H9 (cell line): ENCODE measurements at regions not wholly inside any gene's neighbourhood (a gene's known extent, or its start where the extent isn't known, plus 50 kb on each side); places are given as distances from the start of the nearest gene placed in this dataset.

Experiments
- DNase-seq: peaks from one replicate; pipeline ENCODE4 v3.0.0-alpha.2; 2017
- H2AFZ ChIP-seq: one replicate; pipeline ENCODE4 v1.6.1; 2013; ENCODE audit warnings: mild to moderate bottlenecking, low read length, control low read depth, moderate library complexity
- H2AK5ac ChIP-seq: 2 replicates; pipeline ENCODE4 v1.6.1; 2013; ENCODE audit warnings: low read length, control low read depth, mixed read lengths; ENCODE audit not compliant: insufficient read length
- H2BK120ac ChIP-seq: one replicate; pipeline ENCODE4 v1.6.1; 2013; ENCODE audit warnings: low read depth, mild to moderate bottlenecking, low read length, control low read depth, inconsistent platforms; ENCODE audit not compliant: poor library complexity, severe bottlenecking
- H2BK12ac ChIP-seq: 2 replicates; pipeline ENCODE4 v1.6.1; 2013; ENCODE audit warnings: low read length, control low read depth, mixed read lengths, low read depth; ENCODE audit not compliant: insufficient read length
- H2BK15ac ChIP-seq: 2 replicates; pipeline ENCODE4 v1.6.1; 2013; ENCODE audit warnings: low read depth, low read length, control low read depth
- H2BK20ac ChIP-seq: one replicate; pipeline ENCODE4 v1.6.1; 2013; ENCODE audit warnings: low read depth, mild to moderate bottlenecking, low read length, control low read depth, inconsistent platforms; ENCODE audit not compliant: poor library complexity, severe bottlenecking
- H2BK5ac ChIP-seq: 2 replicates; pipeline ENCODE4 v1.6.1; 2013; ENCODE audit warnings: low read length, control low read depth, mixed read lengths; ENCODE audit not compliant: insufficient read length
- H3K14ac ChIP-seq: 2 replicates; pipeline ENCODE4 v1.6.1; 2013; ENCODE audit warnings: low read length, control low read depth; ENCODE audit not compliant: insufficient read depth
- H3K18ac ChIP-seq: 2 replicates; pipeline ENCODE4 v1.6.1; 2013; ENCODE audit warnings: low read depth, mild to moderate bottlenecking, mixed read lengths, low read length, control low read depth; ENCODE audit not compliant: insufficient read length
- H3K23ac ChIP-seq: 2 replicates; pipeline ENCODE4 v1.6.1; 2013; ENCODE audit warnings: low read length, control low read depth, mixed read lengths, low read depth; ENCODE audit not compliant: insufficient read length
- H3K23me2 ChIP-seq: 2 replicates; pipeline ENCODE4 v1.6.1; 2013; ENCODE audit warnings: low read depth, mild to moderate bottlenecking, mixed read lengths, low read length, control low read depth; ENCODE audit not compliant: insufficient read length, poor library complexity, severe bottlenecking
- H3K27ac ChIP-seq: 2 replicates; pipeline ENCODE4 v1.5.1; 2013; ENCODE audit warnings: low read length, control low read depth, mixed read lengths, low read depth; ENCODE audit not compliant: insufficient read length
- H3K27me3 ChIP-seq: 2 replicates; pipeline ENCODE4 v1.6.1; 2013; ENCODE audit warnings: low read length, control low read depth, inconsistent platforms; ENCODE audit not compliant: insufficient read depth
- H3K4ac ChIP-seq: 2 replicates; pipeline ENCODE4 v1.6.1; 2013; ENCODE audit warnings: low read depth, mild to moderate bottlenecking, control low read depth, inconsistent platforms, low read length, moderate library complexity
- H3K4me1 ChIP-seq: 2 replicates; pipeline ENCODE4 v1.6.1; 2013; ENCODE audit warnings: low read length, control low read depth, inconsistent platforms; ENCODE audit not compliant: insufficient read depth
- H3K4me2 ChIP-seq: 2 replicates; pipeline ENCODE4 v1.6.1; 2013; ENCODE audit warnings: low read length, control low read depth, mixed read lengths; ENCODE audit not compliant: insufficient read length, insufficient read depth
- H3K56ac ChIP-seq: 2 replicates; pipeline ENCODE4 v1.6.1; 2013; ENCODE audit warnings: low read depth, mild to moderate bottlenecking, mixed read lengths, low read length, control low read depth; ENCODE audit not compliant: insufficient read length
- H3K79me1 ChIP-seq: 2 replicates; pipeline ENCODE4 v1.6.1; 2013; ENCODE audit warnings: low read depth, mild to moderate bottlenecking, moderate library complexity, low read length, control low read depth, inconsistent platforms; ENCODE audit not compliant: insufficient read depth, poor library complexity, severe bottlenecking
- H3K79me2 ChIP-seq: 2 replicates; pipeline ENCODE4 v1.6.1; 2013; ENCODE audit warnings: low read length, control low read depth, inconsistent platforms; ENCODE audit not compliant: insufficient read depth
- H3K9ac ChIP-seq: 2 replicates; pipeline ENCODE4 v1.6.1; 2013; ENCODE audit warnings: low read length, control low read depth, mixed read lengths; ENCODE audit not compliant: insufficient read length; ENCODE audit errors: extremely low read depth
- H3K9me3 ChIP-seq: one replicate; pipeline ENCODE4 v1.6.1; 2013; ENCODE audit warnings: low read depth, low read length, inconsistent platforms; ENCODE audit not compliant: control insufficient read depth
- H3T11ph ChIP-seq: one replicate; pipeline ENCODE4 v1.6.1; 2013; ENCODE audit warnings: mild to moderate bottlenecking, low read length, control low read depth, inconsistent platforms
- H4K20me1 ChIP-seq: one replicate; pipeline ENCODE4 v1.6.1; 2013; ENCODE audit not compliant: control insufficient read depth, insufficient read length, insufficient read depth
- H4K5ac ChIP-seq: 2 replicates; pipeline ENCODE4 v1.6.1; 2013; ENCODE audit warnings: low read depth, mild to moderate bottlenecking, mixed read lengths, low read length, control low read depth; ENCODE audit not compliant: insufficient read length
- H4K8ac ChIP-seq: replicated peaks from 2 replicates; pipeline ENCODE4 v1.6.1; 2013; ENCODE audit warnings: low read length, control low read depth, mixed read lengths, low read depth; ENCODE audit not compliant: insufficient read length
- H4K91ac ChIP-seq: 2 replicates; pipeline ENCODE4 v1.6.1; 2013; ENCODE audit warnings: low read depth, mild to moderate bottlenecking, moderate library complexity, mixed read lengths, low read length, control low read depth; ENCODE audit not compliant: insufficient read length
- H3K27ac Mint-ChIP-seq, 3 experiments: 2 replicates in 2 of 3; 3 replicates in 1 of 3; pipeline ENCODE4 v1.8.0; 2020 to 2021; ENCODE audit warnings: mixed read lengths in 3 of 3, mild to moderate bottlenecking in 1 of 3, moderate library complexity in 1 of 3
- H3K27me3 Mint-ChIP-seq: 2 replicates; pipeline ENCODE4 v1.8.0; 2021; ENCODE audit warnings: low read depth, mild to moderate bottlenecking, moderate library complexity, mixed read lengths
- H3K36me3 Mint-ChIP-seq, 3 experiments: 2 replicates in 2 of 3; 3 replicates in 1 of 3; pipeline ENCODE4 v1.8.0; 2020 to 2021; ENCODE audit warnings: low read depth in 3 of 3, mixed read lengths in 3 of 3; ENCODE audit not compliant: insufficient read depth in 1 of 3
- H3K4me1 Mint-ChIP-seq, 2 experiments: 2 replicates each; pipeline ENCODE4 v1.8.0; 2020; ENCODE audit warnings: mixed read lengths in 2 of 2
- H3K4me3 Mint-ChIP-seq, 2 experiments: 2 replicates in 1 of 2; 3 replicates in 1 of 2; pipeline ENCODE4 v1.8.0; 2020 to 2021; ENCODE audit warnings: mild to moderate bottlenecking in 2 of 2, mixed read lengths in 2 of 2, moderate library complexity in 1 of 2
- H3K9me3 Mint-ChIP-seq, 2 experiments: 2 replicates in 1 of 2; 3 replicates in 1 of 2; pipeline ENCODE4 v1.8.0; 2020; ENCODE audit warnings: mild to moderate bottlenecking in 2 of 2, mixed read lengths in 2 of 2, moderate library complexity in 1 of 2
- CTCF ChIP-seq: fragments of 200-600 bp; sonication (generic); conservative IDR thresholded peaks from 3 replicates; pipeline ENCODE4 v1.8.0; 2021; ENCODE audit warnings: antibody characterized with exemption, mild to moderate bottlenecking
- WGBS: extraction: QIAGEN DNeasy Blood & Tissue Kit; methylation state at CpG from one replicate; pipeline ENCODE4 v1.1.7; 2013; ENCODE audit warnings: missing lambda C conversion rate, low lambda C conversion rate, mixed read lengths; ENCODE audit not compliant: insufficient read length; ENCODE audit errors: extremely low coverage; 5-methylcytosine and 5-hydroxymethylcytosine counted together

GRCh38 chr5:82760856-82761255 is 316.3 kb downstream of the TMEM167A start:
- H3K27ac ChIP-seq, result no peak overlapping the region
- H3K23ac ChIP-seq, result no peak overlapping the region
- no peak overlapping the region for H4K91ac ChIP-seq
- H2BK120ac ChIP-seq, result no peak overlapping the region
- no peaks in the 10 kb centered on the region for H3K27me3 ChIP-seq
- no peak overlapping the region for H3K9ac ChIP-seq
- no peak overlapping the region for H4K8ac ChIP-seq
- WGBS, result no CpG with 5 or more reads among the region's 10 CpGs
- Mint-ChIP-seq H3K27ac (no peak overlapping the region), H3K36me3 (peaks cover 3 to 5% (median 4%) of the 10 kb centered on the region in 3 experiments; a peak in 6 of 7 replicates), H3K4me3 (no peak overlapping the region), H3K9me3 (peaks cover 3 to 6% of the 10 kb centered on the region in 2 experiments; a peak in 3 of 5 replicates), H3K4me1 (no peaks in the 10 kb centered on the region), H3K27me3 (no peaks in the 10 kb centered on the region)
- no peak overlapping the region for H2AK5ac ChIP-seq
- H3T11ph ChIP-seq, result no peak overlapping the region
- no peaks in the 10 kb centered on the region for H3K4me1 ChIP-seq
- no peak for TF ChIP-seq CTCF
- no peaks in the 10 kb centered on the region for H3K79me2 ChIP-seq
- no peak overlapping the region for H2AFZ ChIP-seq
- H3K14ac ChIP-seq, result no peak overlapping the region
- H3K4ac ChIP-seq, result no peak overlapping the region
- no peaks in the 10 kb centered on the region for H3K79me1 ChIP-seq
- no peak for DNase-seq
- H3K23me2 ChIP-seq, result no peaks in the 10 kb centered on the region
- no peak overlapping the region for H2BK12ac ChIP-seq
- H3K56ac ChIP-seq, result no peak overlapping the region
- H2BK5ac ChIP-seq, result no peak overlapping the region
- H4K20me1 ChIP-seq, result no peaks in the 10 kb centered on the region
- H4K5ac ChIP-seq, result no peak overlapping the region
- no peak overlapping the region for H3K18ac ChIP-seq
- H2BK20ac ChIP-seq, result no peak overlapping the region
- no peak overlapping the region for H3K4me2 ChIP-seq
- no peak overlapping the region for H2BK15ac ChIP-seq
- no peaks in the 10 kb centered on the region for H3K9me3 ChIP-seq
